Tibial nerve (tissue), 4 donors: ENCODE measurements at regions not wholly inside any gene's neighbourhood (a gene's known extent, or its start where the extent isn't known, plus 50 kb on each side); places are given as distances from the start of the nearest gene placed in this dataset.

ENCODE experiments used
- DNase-seq, 2 donors: peaks; one replicate each; pipeline ENCODE4 v3.0.0-alpha.2; 2019; ENCODE audit warnings: low spot score in 2 of 2
- H3K27ac ChIP-seq, 4 donors: fragments of 200-600 bp; sonication (generic) in 3 of 4; one replicate each; pipeline ENCODE4 v1.5.1; 2017 to 2019; ENCODE audit warnings: mild to moderate bottlenecking in 1 of 4
- H3K27me3 ChIP-seq, 2 donors: fragments of 200-600 bp; sonication (generic) in 1 of 2; one replicate each; pipeline versions ENCODE4 v1.5.1 to v1.6.0; 2017 to 2019
- H3K36me3 ChIP-seq, 3 donors: fragments of 200-600 bp; sonication (generic); one replicate each; pipeline ENCODE4 v1.5.1; 2018 to 2019
- H3K4me1 ChIP-seq, 4 donors: fragments of 200-600 bp; sonication (generic) in 3 of 4; one replicate each; pipeline ENCODE4 v1.5.1; 2017 to 2019
- H3K4me3 ChIP-seq, 4 donors: fragments of 200-600 bp; sonication (generic) in 3 of 4; one replicate each; pipeline ENCODE4 v1.5.1; 2017 to 2019; ENCODE audit warnings: mild to moderate bottlenecking in 1 of 4, moderate library complexity in 1 of 4
- H3K9me3 ChIP-seq, 4 donors: fragments of 200-600 bp; sonication (generic) in 3 of 4; one replicate each; pipeline ENCODE4 v1.5.1; 2017 to 2019
- CTCF ChIP-seq, 5 experiments: fragments of 200-600 bp in 3 of 5; fragments of 450-650 bp in 2 of 5; sonication (generic) in 3 of 5; IDR thresholded peaks; one replicate each; pipeline ENCODE4 v1.5.1; 2016 to 2019; ENCODE audit warnings: antibody characterized with exemption in 5 of 5, mild to moderate bottlenecking in 3 of 5, moderate library complexity in 2 of 5
- EP300 ChIP-seq, 2 donors: sonication (generic); formaldehyde crosslinking; IDR thresholded peaks; one replicate each; pipeline ENCODE4 v1.6.1; 2017; ENCODE audit warnings: antibody characterized with exemption in 2 of 2, mild to moderate bottlenecking in 1 of 2
- POLR2A ChIP-seq, 2 donors: fragments of 450-650 bp; IDR thresholded peaks; one replicate each; pipeline ENCODE4 v1.6.1; 2017; ENCODE audit warnings: antibody characterized with exemption in 2 of 2, mild to moderate bottlenecking in 2 of 2, moderate library complexity in 2 of 2
- WGBS, 2 donors: methylation state at CpG; one replicate each; pipeline ENCODE4 v1.1.5; 2018; 5-methylcytosine and 5-hydroxymethylcytosine counted together

- Histone ChIP-seq H3K9me3 (no peaks in the 10 kb centered on the region), H3K27ac (no peak overlapping the region), H3K4me3 (no peak overlapping the region), H3K27me3 (no peaks in the 10 kb centered on the region), H3K4me1 (no peaks in the 10 kb centered on the region), H3K36me3 (no peaks in the 10 kb centered on the region)
- no peak for DNase-seq
- WGBS, 2 donors = 86 to 88% methylated on average over 6 of the region's 6 CpGs
- TF ChIP-seq EP300 (IDR thresholded peaks at IDR 0.05) (no peak), POLR2A (IDR thresholded peaks at IDR 0.05) (no peak), CTCF (IDR thresholded peaks at IDR 0.05) (no peak)
Measured at GRCh38 chr6:140602431-140603248, 1228.2 kb upstream of the CITED2 start.

- TF ChIP-seq POLR2A (IDR thresholded peaks at IDR 0.05) (no peak), EP300 (IDR thresholded peaks at IDR 0.05) (no peak), CTCF (IDR thresholded peaks at IDR 0.05) (no peak)
- no peaks in the 10 kb centered on the region for H3K27me3 ChIP-seq
- H3K36me3 ChIP-seq = no peaks in the 10 kb centered on the region
- H3K4me1 ChIP-seq = no peaks in the 10 kb centered on the region
- H3K27ac ChIP-seq = no peak overlapping the region
- no peak overlapping the region for H3K4me3 ChIP-seq
- DNase-seq = no peak
- H3K9me3 ChIP-seq = no peaks in the 10 kb centered on the region
- 83 to 87% methylated on average over 3 of the region's 3 CpGs for WGBS, 2 donors
Measured at GRCh38 chr6:140601021-140601808, 1226.8 kb upstream of the CITED2 start.

- no peaks in the 10 kb centered on the region for H3K4me1 ChIP-seq
- H3K27me3 ChIP-seq = no peaks in the 10 kb centered on the region
- no peak for DNase-seq
- no peak for TF ChIP-seq POLR2A (IDR thresholded peaks at IDR 0.05)
- no peak for TF ChIP-seq CTCF (IDR thresholded peaks at IDR 0.05)
- TF ChIP-seq EP300 (IDR thresholded peaks at IDR 0.05) = no peak
- no peaks in the 10 kb centered on the region for H3K36me3 ChIP-seq
- no peaks in the 10 kb centered on the region for H3K9me3 ChIP-seq
- H3K4me3 ChIP-seq = no peak overlapping the region
- H3K27ac ChIP-seq = no peak overlapping the region
- 60 to 62% methylated on average over 1 of the region's 1 CpG for WGBS, 2 donors
Measured at GRCh38 chr6:140599916-140600315, 1225.5 kb upstream of the CITED2 start.

GRCh38 chr6:140597181-140597580 lies 1222.7 kb upstream of the CITED2 start:
- Histone ChIP-seq H3K27me3 (no peaks in the 10 kb centered on the region), H3K4me1 (no peaks in the 10 kb centered on the region), H3K4me3 (no peak overlapping the region), H3K9me3 (no peaks in the 10 kb centered on the region), H3K27ac (no peak overlapping the region), H3K36me3 (no peaks in the 10 kb centered on the region)
- DNase-seq = no peak
- WGBS, 2 donors = 94 to 100% methylated on average over 1 of the region's 1 CpG
- TF ChIP-seq POLR2A (IDR thresholded peaks at IDR 0.05) = no peak
- no peak for TF ChIP-seq CTCF (IDR thresholded peaks at IDR 0.05)
- TF ChIP-seq EP300 (IDR thresholded peaks at IDR 0.05) = no peak

- TF ChIP-seq EP300 (IDR thresholded peaks at IDR 0.05) (no peak), CTCF (IDR thresholded peaks at IDR 0.05) (no peak), POLR2A (IDR thresholded peaks at IDR 0.05) (no peak)
- no peaks in the 10 kb centered on the region for H3K4me1 ChIP-seq
- H3K36me3 ChIP-seq = no peaks in the 10 kb centered on the region
- H3K9me3 ChIP-seq = no peaks in the 10 kb centered on the region
- DNase-seq = no peak
- 85 to 100% methylated on average over 1 of the region's 1 CpG for WGBS, 2 donors
- H3K4me3 ChIP-seq = no peak overlapping the region
- no peaks in the 10 kb centered on the region for H3K27me3 ChIP-seq
- H3K27ac ChIP-seq = no peak overlapping the region
Measured at GRCh38 chr6:140594806-140595128, 1220.3 kb upstream of the CITED2 start.
